HG02571 (cell line): ENCODE measurements at regions not wholly inside any gene's neighbourhood (a gene's known extent, or its start where the extent isn't known, plus 50 kb on each side); places are given as distances from the start of the nearest gene placed in this dataset.

ENCODE experiments used
- ATAC-seq: cut with Tn5 transposase; IDR thresholded peaks from one replicate; pipeline ENCODE4 v1.9.1; 2021; ENCODE audit warnings: mild to moderate bottlenecking, moderate library complexity; ENCODE audit not compliant: unreplicated experiment

DNA sequence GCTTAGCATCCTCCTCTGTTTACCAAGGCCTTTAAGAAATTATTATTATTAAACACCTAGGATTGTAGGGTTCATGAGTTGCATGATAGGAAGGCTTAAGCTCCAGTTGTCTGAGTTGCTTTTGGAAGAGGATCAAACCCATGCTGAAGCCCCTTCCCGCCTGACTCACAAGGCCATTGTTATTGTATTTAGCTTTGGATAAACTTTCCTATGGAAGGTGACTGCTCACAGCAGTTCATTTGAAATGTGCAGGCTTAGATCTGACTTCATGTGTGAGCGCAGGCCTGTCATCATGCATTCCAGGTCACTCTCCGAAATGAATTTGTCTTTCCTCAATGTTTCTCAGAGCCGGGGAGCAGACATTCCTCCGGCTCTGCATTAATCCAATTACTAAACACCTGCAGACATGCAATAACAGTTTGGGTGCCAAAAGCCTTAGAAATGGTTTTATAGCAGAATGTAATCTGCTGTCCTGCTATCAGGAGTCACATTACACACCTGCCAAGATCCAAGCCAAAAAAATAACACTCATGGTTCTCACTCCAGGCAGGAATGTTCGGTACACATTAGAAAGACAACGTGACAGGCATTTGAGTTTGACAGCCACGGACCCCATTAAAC, 119.9 kb downstream of the OSR1 start:
- ATAC-seq: no peak

GRCh38 chr2:19235308-19235707, 123.1 kb downstream of the OSR1 start:
- no peak for ATAC-seq

- ATAC-seq: no peak
Measured at GRCh38 chr2:19232312-19232711, 126.1 kb downstream of the OSR1 start.

GRCh38 chr2:19231625-19232024, 126.8 kb downstream of the OSR1 start:
- ATAC-seq: no peak

DNA sequence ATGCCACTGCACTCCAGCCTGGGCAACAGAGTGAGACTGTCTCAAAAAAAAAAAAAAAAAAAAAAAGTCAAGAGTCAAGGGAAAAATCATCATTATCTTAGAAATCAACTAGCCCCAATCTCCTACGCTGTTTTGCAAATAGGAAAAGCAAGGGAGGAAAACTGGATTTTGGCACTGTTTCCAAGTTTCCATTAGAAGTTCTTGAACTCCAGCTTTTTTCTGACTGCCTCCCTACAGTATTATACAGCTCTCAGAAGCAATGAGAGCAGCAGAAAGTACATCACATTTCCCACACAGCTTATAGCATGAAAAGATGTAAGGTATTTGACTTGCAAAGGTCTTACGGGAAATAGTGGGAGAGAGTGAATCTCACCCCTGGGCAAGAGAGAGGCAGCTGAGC, 127.8 kb downstream of the OSR1 start:
- no peak for ATAC-seq

GRCh38 chr2:19228715-19229114, 129.7 kb downstream of the OSR1 start:
- no peak for ATAC-seq

DNA sequence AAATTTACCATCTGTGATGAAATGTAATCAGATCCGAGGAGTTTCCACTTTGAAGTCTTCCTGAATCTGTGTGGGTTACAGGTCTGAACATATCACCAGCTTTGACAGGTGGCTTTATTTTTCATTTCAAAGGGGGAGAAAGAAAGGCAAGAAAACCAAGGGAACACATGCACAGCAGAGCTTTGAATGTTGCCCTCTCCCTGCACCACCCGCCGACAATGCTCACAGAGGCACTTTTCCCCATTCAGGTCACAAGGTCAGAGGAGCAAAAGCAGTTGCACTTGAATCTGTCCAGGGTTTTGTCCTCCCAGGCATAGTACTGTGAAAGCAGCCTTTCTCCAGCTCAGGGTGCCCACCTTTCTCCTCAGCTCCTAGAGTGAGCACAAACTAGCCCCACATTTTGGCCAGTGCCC, 130.2 kb downstream of the OSR1 start:
- ATAC-seq: no peak

DNA sequence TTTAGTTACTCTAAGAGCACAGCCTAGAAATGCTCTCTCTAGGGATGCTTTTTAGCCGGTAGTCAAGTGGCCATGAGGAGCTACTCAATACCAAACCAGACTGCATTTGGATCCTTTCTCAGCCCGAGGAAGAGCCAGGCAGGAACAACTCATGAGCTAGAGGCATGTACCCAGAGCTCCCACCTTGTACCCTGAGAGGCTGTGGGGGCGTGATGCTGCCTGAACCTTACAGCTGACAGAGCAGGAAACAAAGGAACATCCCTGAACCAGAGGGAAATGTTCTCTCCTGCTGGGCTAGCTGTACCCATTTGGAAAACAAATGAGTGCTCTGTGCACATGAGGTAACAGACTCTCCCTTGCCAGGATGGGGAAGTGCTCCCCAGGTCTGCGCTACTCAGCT, 131.6 kb downstream of the OSR1 start:
- ATAC-seq: no peak

DNA sequence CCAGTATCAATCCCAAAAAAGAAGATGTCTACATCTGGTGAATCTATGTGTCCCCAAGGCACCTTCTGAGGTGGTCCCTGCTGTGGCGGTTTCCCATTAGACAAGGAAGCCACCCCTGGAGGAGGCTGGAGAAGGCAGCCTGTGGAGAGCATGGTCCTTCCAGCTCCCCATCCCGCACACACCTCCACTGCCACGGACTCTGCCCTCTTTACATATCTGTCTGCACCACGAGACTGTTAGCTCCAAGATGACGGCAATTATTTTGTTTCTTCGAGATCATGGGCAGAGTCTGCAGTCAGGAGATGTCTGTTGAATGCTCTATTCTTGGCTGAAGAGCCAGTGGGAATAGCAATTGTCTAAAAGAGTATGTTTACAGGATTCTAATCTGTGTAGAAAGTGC, 132.0 kb downstream of the OSR1 start:
- no peak for ATAC-seq

DNA sequence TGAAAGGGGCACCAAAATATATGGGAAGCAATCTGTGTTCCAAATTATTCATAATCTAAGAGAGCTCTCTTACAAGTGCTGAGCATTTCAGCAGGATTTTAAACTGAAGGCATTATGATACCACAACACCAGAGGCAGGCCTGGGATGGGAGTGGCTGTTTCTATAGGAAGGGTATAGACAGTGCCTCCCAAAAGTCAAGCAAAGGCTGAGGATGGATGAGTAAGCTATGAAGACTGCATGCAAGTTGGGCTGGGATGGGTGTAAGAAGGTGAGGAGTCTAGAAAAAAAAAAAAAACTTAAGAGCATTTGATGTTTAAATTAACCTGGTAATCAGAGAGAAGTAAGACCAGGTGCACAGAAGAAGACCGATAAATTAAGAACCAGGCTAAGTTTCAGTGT, 132.5 kb downstream of the OSR1 start:
- ATAC-seq: no peak

GRCh38 chr2:19225126-19225525, 133.3 kb downstream of the OSR1 start:
- ATAC-seq: no peak

DNA sequence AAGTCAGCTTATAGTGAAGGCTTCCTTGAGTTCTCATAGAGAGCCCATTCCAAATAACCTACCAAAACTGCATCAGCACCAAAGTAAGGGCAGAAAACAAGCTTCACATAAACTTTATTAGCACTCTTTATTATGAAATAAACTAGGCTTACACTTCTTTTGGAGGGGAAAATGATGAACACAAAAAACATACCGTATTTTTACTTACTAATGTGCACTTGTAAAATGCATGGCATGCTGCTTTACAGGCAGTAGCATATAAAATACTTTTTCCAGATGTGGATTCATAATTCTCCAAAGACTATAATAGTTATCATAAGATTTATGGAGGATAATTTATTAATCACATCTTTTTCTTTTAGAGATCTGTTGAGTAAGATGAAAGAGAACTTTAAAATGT, 133.9 kb downstream of the OSR1 start:
- ATAC-seq: no peak

DNA sequence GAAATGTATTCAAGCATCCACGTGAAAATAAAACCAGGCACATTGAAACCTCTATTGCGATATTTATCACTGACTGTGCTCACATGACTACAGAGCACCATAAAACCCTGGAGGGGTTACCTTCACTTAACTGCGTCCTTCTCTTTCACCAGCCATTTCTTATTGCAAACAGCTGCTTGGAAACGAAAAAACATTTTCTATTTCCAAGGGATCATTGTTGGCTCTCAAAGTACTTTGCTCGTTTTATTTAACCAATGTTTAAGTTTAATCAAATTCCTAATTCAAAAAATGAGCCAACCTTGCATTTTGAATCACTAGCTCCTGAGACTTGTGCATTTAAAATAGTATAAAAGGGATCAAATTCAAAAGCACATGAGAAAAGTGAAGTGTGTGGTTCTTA, 134.4 kb downstream of the OSR1 start:
- ATAC-seq: no peak

- ATAC-seq: no peak
Measured at GRCh38 chr2:19219060-19219459, 139.4 kb downstream of the OSR1 start.

GRCh38 chr2:19218166-19218565, 140.3 kb downstream of the OSR1 start:
- no peak for ATAC-seq

DNA sequence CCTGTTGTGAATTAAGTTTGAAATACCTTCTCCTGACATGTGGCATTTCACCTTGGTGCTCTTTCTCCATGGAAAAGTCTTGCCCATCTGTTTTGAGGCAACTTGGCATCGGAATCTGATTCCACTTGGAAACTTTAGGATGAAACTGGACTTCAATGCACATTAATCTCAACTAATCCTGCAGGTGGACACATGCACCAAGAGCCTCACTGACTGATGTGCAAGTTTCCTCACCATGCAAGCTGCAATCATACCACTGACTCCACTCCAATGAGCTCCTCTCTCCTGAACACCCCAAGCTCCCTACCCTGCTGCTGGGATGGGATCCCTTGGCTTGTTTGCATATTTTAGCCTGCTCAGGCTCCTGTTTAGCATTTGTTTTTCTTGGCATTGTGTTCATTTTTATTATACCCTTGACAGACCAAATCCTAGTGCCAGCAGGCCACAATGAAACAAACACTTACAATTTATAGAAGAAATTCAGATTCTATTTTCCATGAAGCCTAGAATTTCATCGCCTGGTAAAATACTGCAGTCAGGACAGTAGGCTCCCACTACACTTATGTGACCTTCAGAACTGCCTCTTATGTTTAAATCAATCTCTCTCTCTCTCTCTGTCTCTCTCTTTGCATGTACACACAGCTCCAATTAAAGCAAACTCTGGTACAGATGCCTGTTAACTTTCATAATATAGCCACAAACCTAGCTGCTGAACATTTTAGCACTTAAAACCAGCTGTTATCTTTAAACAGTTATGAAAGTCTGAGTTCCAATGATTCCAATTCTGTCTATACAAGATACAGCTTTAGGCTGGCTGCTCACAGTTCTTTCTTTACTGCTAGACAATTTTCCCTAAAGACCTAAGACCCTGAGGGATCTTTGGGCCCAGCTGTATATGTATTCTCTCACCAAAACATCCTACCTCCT, 141.5 kb downstream of the OSR1 start:
- ATAC-seq: no peak

- no peak for ATAC-seq
Measured at GRCh38 chr2:19216238-19216637, 142.2 kb downstream of the OSR1 start.

DNA sequence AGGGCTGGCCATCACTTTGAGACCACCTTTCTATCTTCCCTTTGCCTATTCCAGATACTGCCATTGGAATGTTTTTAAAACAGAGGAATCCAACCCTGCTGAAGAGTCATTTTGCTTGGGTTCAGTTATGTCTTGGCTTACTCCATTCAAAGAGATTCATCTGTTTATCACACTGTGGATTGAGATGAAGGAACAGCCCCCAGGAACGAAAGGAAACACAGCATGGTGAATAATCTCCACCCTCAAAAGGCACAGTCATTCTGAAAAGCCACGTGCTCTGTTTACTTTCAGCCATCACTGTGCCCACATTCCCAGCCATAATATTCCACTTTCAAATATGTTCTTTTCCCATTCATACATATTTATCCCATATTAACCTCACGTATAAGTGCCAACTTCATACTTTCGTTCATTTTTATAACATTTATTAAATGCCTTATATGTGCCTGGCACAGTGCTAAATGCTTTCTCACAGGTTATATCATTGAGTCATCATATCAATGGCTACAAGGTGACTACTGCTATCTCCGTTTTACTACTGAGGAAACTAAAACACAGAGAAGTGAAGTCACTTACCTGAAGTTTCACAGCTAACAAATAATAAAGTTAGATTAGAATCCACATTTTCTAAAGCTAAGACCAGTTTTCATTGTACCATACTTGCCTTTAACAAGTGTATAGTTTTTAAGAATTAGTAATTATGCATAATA, 143.6 kb downstream of the OSR1 start:
- ATAC-seq: no peak

DNA sequence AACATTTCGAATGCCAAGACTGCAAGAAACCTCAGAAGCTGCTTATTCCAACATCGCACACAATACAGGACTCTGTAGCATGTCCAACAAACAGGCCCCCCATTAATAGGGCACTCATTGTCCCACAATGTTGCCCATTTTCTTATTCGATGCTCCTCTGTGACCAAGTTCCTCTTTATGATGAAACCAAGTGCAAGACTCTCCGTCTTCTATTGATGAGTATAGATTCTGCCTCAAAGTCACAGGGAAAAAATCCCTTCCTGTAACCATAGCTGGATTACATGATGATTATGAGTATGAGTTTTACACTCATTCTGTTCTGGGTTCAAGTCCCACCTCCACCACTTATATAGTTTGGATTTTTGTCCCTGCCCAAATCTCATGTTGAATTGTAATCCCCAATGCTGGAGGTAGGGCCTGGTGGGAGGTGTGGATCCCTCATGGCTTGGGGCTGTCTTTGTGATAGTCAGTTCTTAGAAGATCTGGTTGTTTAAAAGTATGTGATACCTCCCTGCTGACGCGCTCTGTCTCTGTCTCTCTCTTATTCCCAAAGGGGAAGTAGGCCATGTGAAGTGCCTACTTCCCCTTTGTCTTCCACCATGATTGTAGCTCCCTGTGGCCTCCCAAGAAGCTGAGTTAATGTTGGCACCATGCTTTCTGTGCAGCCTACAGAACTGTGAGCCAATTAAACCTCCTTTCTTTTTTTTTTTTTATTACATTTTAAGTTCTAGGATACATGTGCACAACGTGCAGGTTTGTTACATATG, 148.7 kb downstream of the OSR1 start:
- ATAC-seq: no peak

- no peak for ATAC-seq
Measured at GRCh38 chr2:19208479-19209199, 149.8 kb downstream of the OSR1 start.
